Fibroblast of villous mesenchyme (primary cell): ENCODE measurements at regions not wholly inside any gene's neighbourhood (a gene's known extent, or its start where the extent isn't known, plus 50 kb on each side); places are given as distances from the start of the nearest gene placed in this dataset.
A peak's percentile ranks its signal among the peaks of the same experiment; 100 is the strongest.
"Not testable (repeated sequence)": the region's sequence is repeated elsewhere in the genome, so short reads cannot be mapped to it uniquely, and the experiment has no call there.

Experiments used
- DNase-seq: peaks from one replicate; pipeline ENCODE4 v3.0.0-alpha.2; 2010; ENCODE audit warnings: low read depth
- H3K4me3 ChIP-seq: 2 replicates; pipeline ENCODE4 v1.5.1; 2011; ENCODE audit warnings: low read depth, mild to moderate bottlenecking, low read length
- CTCF ChIP-seq: IDR thresholded peaks from 2 replicates; pipeline ENCODE4 v1.5.1; 2012; ENCODE audit warnings: low read depth, mild to moderate bottlenecking, low read length; ENCODE audit not compliant: insufficient read depth

GRCh38 chr20:47968541-47969310 lies 183.4 kb upstream of the SULF2 start:
- no peak for DNase-seq
- H3K4me3 ChIP-seq, result no peak overlapping the region
- no peak for TF ChIP-seq CTCF

GRCh38 chr20:47964149-47964548 lies 178.9 kb upstream of the SULF2 start:
- DNase-seq, result no peak
- no peak for TF ChIP-seq CTCF
- H3K4me3 ChIP-seq, result no peak overlapping the region

- no peak overlapping the region for H3K4me3 ChIP-seq
- TF ChIP-seq CTCF, result no peak
- DNase-seq, result no peak
These were observed 177.7 kb upstream of the SULF2 start for GRCh38 chr20:47963022-47963421.

- no peak for TF ChIP-seq CTCF
- H3K4me3 ChIP-seq, result no peak overlapping the region
- DNase-seq, result no peak
These were observed 177.1 kb upstream of the SULF2 start for GRCh38 chr20:47962286-47962963.

- no peak for DNase-seq
- no peak overlapping the region for H3K4me3 ChIP-seq
- no peak for TF ChIP-seq CTCF
These were observed 175.7 kb upstream of the SULF2 start for GRCh38 chr20:47960769-47961541.

- TF ChIP-seq CTCF, result no peak
- H3K4me3 ChIP-seq, result no peak overlapping the region
- DNase-seq, result peak; percentile 24
These were observed 175.0 kb upstream of the SULF2 start for GRCh38 chr20:47960277-47960676.

- not testable (repeated sequence) for H3K4me3 ChIP-seq
- peak; percentile 35 for DNase-seq
These were observed 172.9 kb upstream of the SULF2 start for GRCh38 chr20:47957989-47958801.
